OCI-LY7 (cell line): ENCODE measurements at regions not wholly inside any gene's neighbourhood (a gene's known extent, or its start where the extent isn't known, plus 50 kb on each side); places are given as distances from the start of the nearest gene placed in this dataset.

Source experiments
- BruUV-seq: library from RNA; stranded (reverse); fragments of 400-500 nt; replicated peaks from 2 replicates; lab custom pipeline; 2021; lab: Mats Ljungman, UMichigan
- CTCF ChIA-PET: fragments of 300-600 bp; sonication (Branson Sonifier 250); formaldehyde crosslinking; loops from one replicate; lab custom pipeline; 2022; ENCODE audit warnings: antibody characterized with exemption; ENCODE audit not compliant: unreplicated experiment; lab: Charles Lee
- POLR2A ChIA-PET: fragments of 300-600 bp; sonication (Branson Sonifier 250); formaldehyde crosslinking; loops from one replicate; lab custom pipeline; 2022; ENCODE audit warnings: antibody characterized with exemption; lab: Charles Lee
- DNase-seq: peaks from one replicate; pipeline ENCODE4 v3.0.0-alpha.2; 2015; ENCODE audit warnings: low spot score
- H2AFZ ChIP-seq: fragments of 200-600 bp; sonication (generic), shearing (Covaris generic); 2 replicates; pipeline ENCODE4 v1.6.1; 2014; ENCODE audit warnings: mild to moderate bottlenecking, antibody characterized with exemption, low read length, moderate library complexity
- H3K27ac ChIP-seq: fragments of 200-600 bp; sonication (generic); 2 replicates; pipeline ENCODE4 v1.5.1; 2014; ENCODE audit warnings: mixed run types, low read depth, mild to moderate bottlenecking, moderate library complexity, low read length, inconsistent platforms; ENCODE audit not compliant: poor library complexity, severe bottlenecking
- H3K36me3 ChIP-seq: fragments of 200-600 bp; sonication (generic); 2 replicates; pipeline ENCODE4 v1.6.1; 2014; ENCODE audit warnings: mild to moderate bottlenecking, antibody characterized with exemption, low read length, moderate library complexity, mixed read lengths; ENCODE audit not compliant: insufficient read depth
- H3K4me1 ChIP-seq: fragments of 200-600 bp; sonication (generic); 2 replicates; pipeline ENCODE4 v1.5.1; 2014; ENCODE audit warnings: mild to moderate bottlenecking, low read length; ENCODE audit not compliant: insufficient read depth, poor library complexity, severe bottlenecking
- H3K4me2 ChIP-seq: fragments of 200-600 bp; sonication (generic); 2 replicates; pipeline ENCODE4 v1.6.1; 2014; ENCODE audit warnings: mild to moderate bottlenecking, low read length
- H3K4me3 ChIP-seq: fragments of 200-600 bp; sonication (generic); 2 replicates; pipeline ENCODE4 v1.5.1; 2014; ENCODE audit warnings: mild to moderate bottlenecking, low read depth, low read length; ENCODE audit not compliant: poor library complexity, severe bottlenecking
- H3K79me2 ChIP-seq: fragments of 200-600 bp; sonication (generic); 2 replicates; pipeline ENCODE4 v1.6.1; 2016; ENCODE audit warnings: low read depth, mild to moderate bottlenecking, low read length, moderate library complexity, mixed read lengths; ENCODE audit not compliant: insufficient read depth
- H3K9me2 ChIP-seq: fragments of 200-600 bp; sonication (generic); 2 replicates; pipeline ENCODE4 v1.6.1; 2016; ENCODE audit warnings: mild to moderate bottlenecking, low read length, mixed read lengths; ENCODE audit not compliant: insufficient read depth
- H3K9me3 ChIP-seq: fragments of 200-600 bp; sonication (generic); 2 replicates; pipeline ENCODE4 v1.6.1; 2014; ENCODE audit warnings: mild to moderate bottlenecking, mixed run types, low read length, mixed read lengths
- H4K20me1 ChIP-seq: fragments of 200-600 bp; sonication (generic); 2 replicates; pipeline ENCODE4 v1.6.1; 2014; ENCODE audit warnings: mild to moderate bottlenecking, antibody characterized with exemption, low read length, moderate library complexity, mixed read lengths; ENCODE audit not compliant: insufficient read depth
- EZH2phosphoT487 ChIP-seq: fragments of 200-600 bp; sonication (generic); IDR thresholded peaks from 2 replicates; pipeline ENCODE4 v1.6.1; 2018; ENCODE audit warnings: low read depth, borderline replicate concordance, mild to moderate bottlenecking, mixed run types, antibody characterized with exemption, low read length, moderate library complexity, mixed read lengths
- intact Hi-C: fragments of 100-400 bp; cut with micrococcal nuclease; formaldehyde crosslinking; loops from one replicate; pipeline ENCODE4 v1.10.0; 2022; ENCODE audit not compliant: unreplicated experiment
- TF ChIP-seq, protein P1 (sequence below): fragments of 200-600 bp; sonication (generic); conservative IDR thresholded peaks from 2 replicates; pipeline ENCODE4 v1.5.1; 2014; ENCODE audit warnings: mild to moderate bottlenecking, antibody characterized with exemption, low read length, moderate library complexity, mixed read lengths

GRCh38 chr14:106820119-106820518, 1293.7 kb downstream of the TMEM121 start:
- H2AFZ ChIP-seq = no peak overlapping the region
- POLR2A ChIA-PET = no interaction called here
- CTCF ChIA-PET = no interaction called here

DNA sequence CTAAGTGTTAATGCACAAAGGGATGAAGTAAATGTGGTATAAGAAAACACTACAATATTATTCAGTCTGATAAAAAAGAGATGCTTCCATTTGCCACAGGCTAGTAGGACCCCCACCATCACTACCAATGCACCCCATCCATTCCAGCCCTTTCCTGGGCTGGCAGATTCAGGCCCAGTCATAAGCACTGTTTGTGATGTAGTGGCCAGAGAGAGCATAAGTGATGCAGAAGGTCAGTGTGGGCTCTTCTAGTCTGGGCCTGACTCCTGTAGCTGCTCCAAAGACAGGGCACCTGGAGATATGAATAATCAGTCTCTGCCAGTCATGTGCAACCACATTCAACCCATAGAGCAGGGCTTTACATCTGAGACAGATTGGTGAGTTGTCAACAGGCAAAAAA, 1294.7 kb downstream of the TMEM121 start:
- Histone ChIP-seq H3K4me2 (peak overlapping the region; percentile 64), H3K36me3 (no peaks in the 10 kb centered on the region), H3K79me2 (no peaks in the 10 kb centered on the region), H3K9me3 (no peaks in the 10 kb centered on the region), H3K9me2 (no peaks in the 10 kb centered on the region), H3K27ac (peak overlapping the region; percentile 25), H3K4me1 (peaks cover 33% of the 10 kb centered on the region), H2AFZ (peak overlapping the region; percentile 71; the same call in 1 of the 2 replicates), H3K4me3 (peak overlapping the region; percentile 17), H4K20me1 (no peaks in the 10 kb centered on the region)
- no TSS peak for BruUV-seq
- DNase-seq = peak; percentile 26
- TF ChIP-seq, protein P1, sequence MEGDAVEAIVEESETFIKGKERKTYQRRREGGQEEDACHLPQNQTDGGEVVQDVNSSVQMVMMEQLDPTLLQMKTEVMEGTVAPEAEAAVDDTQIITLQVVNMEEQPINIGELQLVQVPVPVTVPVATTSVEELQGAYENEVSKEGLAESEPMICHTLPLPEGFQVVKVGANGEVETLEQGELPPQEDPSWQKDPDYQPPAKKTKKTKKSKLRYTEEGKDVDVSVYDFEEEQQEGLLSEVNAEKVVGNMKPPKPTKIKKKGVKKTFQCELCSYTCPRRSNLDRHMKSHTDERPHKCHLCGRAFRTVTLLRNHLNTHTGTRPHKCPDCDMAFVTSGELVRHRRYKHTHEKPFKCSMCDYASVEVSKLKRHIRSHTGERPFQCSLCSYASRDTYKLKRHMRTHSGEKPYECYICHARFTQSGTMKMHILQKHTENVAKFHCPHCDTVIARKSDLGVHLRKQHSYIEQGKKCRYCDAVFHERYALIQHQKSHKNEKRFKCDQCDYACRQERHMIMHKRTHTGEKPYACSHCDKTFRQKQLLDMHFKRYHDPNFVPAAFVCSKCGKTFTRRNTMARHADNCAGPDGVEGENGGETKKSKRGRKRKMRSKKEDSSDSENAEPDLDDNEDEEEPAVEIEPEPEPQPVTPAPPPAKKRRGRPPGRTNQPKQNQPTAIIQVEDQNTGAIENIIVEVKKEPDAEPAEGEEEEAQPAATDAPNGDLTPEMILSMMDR = no peak
- no peak for TF ChIP-seq EZH2phosphoT487
- POLR2A ChIA-PET = interaction anchor here (0.7 to 1.5 kb wide), 3 partner anchors 9 to 61 kb away, joined by 3 to 6 read pairs (median 4); no protein-coding TSS in a partner anchor
- CTCF ChIA-PET = interaction anchor here (0.6 to 1.4 kb wide), 2 partner anchors 9 to 10 kb away, joined by 4 to 16 read pairs; no protein-coding TSS in a partner anchor
- intact Hi-C loops = no loop called here

More at GRCh38 chr14:106820119-106820518, 1293.7 kb downstream of the TMEM121 start:
- intact Hi-C loops = no loop called here
- H4K20me1 ChIP-seq = no peaks in the 10 kb centered on the region
- peaks cover 33% of the 10 kb centered on the region for H3K4me1 ChIP-seq
- no peaks in the 10 kb centered on the region for H3K79me2 ChIP-seq
- H3K9me2 ChIP-seq = no peaks in the 10 kb centered on the region
- no peak overlapping the region for H3K4me3 ChIP-seq
- no peak for DNase-seq
- H3K4me2 ChIP-seq = peak overlapping the region; percentile 64
- H3K9me3 ChIP-seq = no peaks in the 10 kb centered on the region
- no TSS peak for BruUV-seq
- no peak overlapping the region for H3K27ac ChIP-seq
- H3K36me3 ChIP-seq = no peaks in the 10 kb centered on the region
- TF ChIP-seq EZH2phosphoT487 = no peak
- TF ChIP-seq, protein P1 = no peak

DNA sequence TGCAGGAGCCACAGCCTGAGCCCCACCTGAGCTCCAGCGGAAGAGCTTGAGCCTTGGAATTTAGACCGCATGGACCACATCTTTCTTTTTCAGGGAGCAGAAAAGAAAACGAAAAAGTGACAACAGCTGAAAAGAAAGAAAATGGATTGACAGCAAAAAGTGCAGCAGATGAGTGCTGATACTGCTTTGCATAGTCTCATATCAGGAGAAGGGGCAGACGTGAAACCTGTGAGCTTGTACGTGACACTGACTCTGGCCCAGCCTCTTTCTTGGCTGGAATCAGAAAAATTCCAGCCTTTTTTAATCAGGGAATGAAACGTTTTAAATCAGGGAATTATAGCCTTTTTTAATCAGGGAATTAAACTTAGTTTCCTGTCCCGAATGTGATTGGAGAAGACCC, 1296.5 kb downstream of the TMEM121 start:
- POLR2A ChIA-PET = interaction anchor here (1.2 to 1.7 kb wide), 2 partner anchors 8 to 33 kb away, joined by 5 to 7 read pairs; no protein-coding TSS in a partner anchor
- peak overlapping the region; percentile 15; the same call in 1 of the 2 replicates for H3K4me2 ChIP-seq
- no peaks in the 10 kb centered on the region for H3K79me2 ChIP-seq

More for the DNA sequence above, 1296.5 kb downstream of the TMEM121 start:
- no TSS peak for BruUV-seq
- DNase-seq = no peak
- Histone ChIP-seq H3K36me3 (no peaks in the 10 kb centered on the region), H3K27ac (no peak overlapping the region), H2AFZ (peak overlapping the region; percentile 71), H4K20me1 (no peaks in the 10 kb centered on the region), H3K4me1 (peaks cover 33% of the 10 kb centered on the region), H3K9me3 (no peaks in the 10 kb centered on the region), H3K9me2 (no peaks in the 10 kb centered on the region), H3K4me3 (no peak overlapping the region)
- TF ChIP-seq EZH2phosphoT487 = no peak
- TF ChIP-seq, protein P1 = no peak
- intact Hi-C loops = no loop called here
- CTCF ChIA-PET = no interaction called here
